Prostate gland (tissue), 2 donors: ENCODE measurements at regions not wholly inside any gene's neighbourhood (a gene's known extent, or its start where the extent isn't known, plus 50 kb on each side); places are given as distances from the start of the nearest gene placed in this dataset.

Experiments used
- DNase-seq: peaks from one replicate; pipeline ENCODE4 v3.0.0-alpha.2; 2019; ENCODE audit warnings: low spot score
- H3K27ac ChIP-seq, 2 donors: fragments of 200-600 bp; sonication (generic); 2 replicates each; pipeline ENCODE4 v1.5.1; 2017 to 2019
- H3K27me3 ChIP-seq: fragments of 200-600 bp; sonication (generic); replicated peaks from 2 replicates; pipeline ENCODE4 v1.5.1; 2019; ENCODE audit not compliant: insufficient read depth
- H3K36me3 ChIP-seq, 2 donors: fragments of 200-600 bp; sonication (generic); 1 replicate in 1 of 2; 2 replicates in 1 of 2; pipeline versions ENCODE4 v1.5.1 to v1.8.1; 2017 to 2019
- H3K4me1 ChIP-seq: fragments of 200-600 bp; sonication (generic); replicated peaks from 2 replicates; pipeline ENCODE4 v1.5.1; 2019
- H3K4me3 ChIP-seq, 2 donors: fragments of 200-600 bp; sonication (generic); 2 replicates each; pipeline ENCODE4 v1.5.1; 2017 to 2019
- H3K9me3 ChIP-seq: fragments of 200-600 bp; sonication (generic); 2 replicates; pipeline ENCODE4 v1.5.1; 2017
- POLR2A ChIP-seq: fragments of 450-650 bp; IDR thresholded peaks from one replicate; pipeline ENCODE4 v1.6.1; 2016; ENCODE audit warnings: antibody characterized with exemption, mild to moderate bottlenecking
- POLR2AphosphoS5 ChIP-seq: sonication (generic); formaldehyde crosslinking; IDR thresholded peaks from one replicate; pipeline ENCODE4 v1.6.1; 2017; ENCODE audit warnings: antibody characterized with exemption
- WGBS: methylation state at CpG from one replicate; pipeline ENCODE4 v1.1.5; 2018; 5-methylcytosine and 5-hydroxymethylcytosine counted together
- intact Hi-C: fragments of 100-400 bp; cut with DNase I; formaldehyde crosslinking; loops from one replicate; pipeline ENCODE4 v1.14.2; 2022
- TF ChIP-seq, protein P1 (sequence below), 4 experiments: fragments of 200-600 bp in 2 of 4; fragments of 450-650 bp in 2 of 4; sonication (generic) in 2 of 4; IDR thresholded peaks; 1 replicate in 3 of 4; 2 replicates in 1 of 4; pipeline ENCODE4 v1.5.1; 2016 to 2019; ENCODE audit warnings: antibody characterized with exemption in 4 of 4, mild to moderate bottlenecking in 2 of 4, moderate library complexity in 2 of 4

DNA sequence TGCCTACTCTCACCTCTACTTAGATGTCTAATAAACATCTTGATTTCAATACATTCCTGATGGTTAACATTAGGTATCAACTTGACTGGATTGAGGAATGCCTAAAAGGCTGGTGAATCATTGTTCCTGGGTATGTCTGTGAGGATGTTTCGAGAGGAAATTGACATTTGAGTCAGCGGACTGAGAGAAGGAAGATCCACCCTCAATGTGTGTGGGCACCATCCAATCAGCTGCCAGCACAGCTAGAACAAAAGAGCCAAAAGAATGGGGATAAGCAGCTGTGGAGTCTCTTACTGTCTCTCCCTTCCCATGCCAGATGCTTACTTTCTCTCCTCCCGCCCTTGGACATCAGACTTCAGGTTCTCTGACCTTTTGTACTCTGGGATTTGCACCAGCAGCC is 128.6 kb upstream of the HS3ST5 start:
- Histone ChIP-seq H3K27ac (no peak overlapping the region), H3K4me3 (no peak overlapping the region), H3K9me3 (no peaks in the 10 kb centered on the region), H3K36me3 (no peaks in the 10 kb centered on the region), H3K4me1 (no peaks in the 10 kb centered on the region), H3K27me3 (no peaks in the 10 kb centered on the region)
- intact Hi-C loops, result no loop called here
- WGBS, result 80% methylated on average over 3 of the region's 3 CpGs
- no peak for DNase-seq
- TF ChIP-seq, protein P1, sequence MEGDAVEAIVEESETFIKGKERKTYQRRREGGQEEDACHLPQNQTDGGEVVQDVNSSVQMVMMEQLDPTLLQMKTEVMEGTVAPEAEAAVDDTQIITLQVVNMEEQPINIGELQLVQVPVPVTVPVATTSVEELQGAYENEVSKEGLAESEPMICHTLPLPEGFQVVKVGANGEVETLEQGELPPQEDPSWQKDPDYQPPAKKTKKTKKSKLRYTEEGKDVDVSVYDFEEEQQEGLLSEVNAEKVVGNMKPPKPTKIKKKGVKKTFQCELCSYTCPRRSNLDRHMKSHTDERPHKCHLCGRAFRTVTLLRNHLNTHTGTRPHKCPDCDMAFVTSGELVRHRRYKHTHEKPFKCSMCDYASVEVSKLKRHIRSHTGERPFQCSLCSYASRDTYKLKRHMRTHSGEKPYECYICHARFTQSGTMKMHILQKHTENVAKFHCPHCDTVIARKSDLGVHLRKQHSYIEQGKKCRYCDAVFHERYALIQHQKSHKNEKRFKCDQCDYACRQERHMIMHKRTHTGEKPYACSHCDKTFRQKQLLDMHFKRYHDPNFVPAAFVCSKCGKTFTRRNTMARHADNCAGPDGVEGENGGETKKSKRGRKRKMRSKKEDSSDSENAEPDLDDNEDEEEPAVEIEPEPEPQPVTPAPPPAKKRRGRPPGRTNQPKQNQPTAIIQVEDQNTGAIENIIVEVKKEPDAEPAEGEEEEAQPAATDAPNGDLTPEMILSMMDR (IDR thresholded peaks at IDR 0.05), result no peak
- no peak for TF ChIP-seq POLR2AphosphoS5
- no peak for TF ChIP-seq POLR2A

DNA sequence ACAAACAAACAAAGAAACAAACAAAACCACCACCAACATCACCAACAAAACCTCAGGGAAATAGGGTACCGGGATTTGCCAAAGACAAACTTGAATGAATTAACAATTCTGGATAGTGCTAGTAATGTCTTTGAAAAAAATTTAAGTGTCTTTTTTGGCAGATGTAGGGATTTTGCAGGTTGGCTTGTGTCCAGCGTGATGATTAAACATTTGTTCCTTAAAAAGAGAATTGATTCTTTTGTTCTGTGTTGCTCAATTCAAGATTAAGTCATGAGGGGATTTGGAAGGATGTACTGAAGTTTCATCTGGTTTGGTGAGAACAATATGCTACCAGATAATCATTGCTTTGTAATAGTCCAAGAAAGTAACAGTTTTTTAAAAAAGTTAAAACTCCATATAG is 125.1 kb upstream of the HS3ST5 start:
- intact Hi-C loops, result no loop called here
- no peaks in the 10 kb centered on the region for H3K4me1 ChIP-seq
- no peaks in the 10 kb centered on the region for H3K27me3 ChIP-seq
- no peaks in the 10 kb centered on the region for H3K36me3 ChIP-seq
- H3K27ac ChIP-seq, result no peak overlapping the region
- no peak overlapping the region for H3K4me3 ChIP-seq
- no peak for DNase-seq
- no peaks in the 10 kb centered on the region for H3K9me3 ChIP-seq
- 69% methylated on average over 2 of the region's 2 CpGs for WGBS
- no peak for TF ChIP-seq POLR2A
- TF ChIP-seq POLR2AphosphoS5, result no peak
- TF ChIP-seq, protein P1 (IDR thresholded peaks at IDR 0.05), result no peak

DNA sequence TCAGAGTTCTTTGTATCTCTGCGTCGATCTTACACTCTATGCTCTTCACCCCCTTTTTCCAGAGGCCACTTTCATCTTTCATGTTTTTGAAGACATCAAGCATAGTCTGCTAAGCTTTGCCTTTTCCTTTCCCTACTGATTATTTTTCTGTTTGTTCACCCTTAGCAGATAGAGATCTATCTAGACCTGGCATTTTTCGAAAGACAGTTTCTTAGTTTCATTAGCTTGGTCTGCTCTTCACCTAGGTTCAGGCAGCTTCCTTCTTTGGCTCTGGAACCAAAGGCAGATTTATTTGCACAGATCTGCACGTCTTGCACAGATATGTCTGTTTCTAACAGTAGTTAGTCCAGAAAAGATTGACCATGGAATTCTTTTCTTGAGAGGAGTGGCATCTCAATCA is 122.7 kb upstream of the HS3ST5 start:
- Histone ChIP-seq H3K36me3 (no peaks in the 10 kb centered on the region), H3K4me3 (no peak overlapping the region), H3K9me3 (no peaks in the 10 kb centered on the region), H3K27me3 (no peaks in the 10 kb centered on the region), H3K27ac (no peak overlapping the region), H3K4me1 (no peaks in the 10 kb centered on the region)
- TF ChIP-seq POLR2AphosphoS5 (no peak), POLR2A (no peak)
- TF ChIP-seq, protein P1 (IDR thresholded peaks at IDR 0.05), result no peak
- intact Hi-C loops, result no loop called here
- DNase-seq, result no peak
- WGBS, result 65% methylated on average over 4 of the region's 4 CpGs

DNA sequence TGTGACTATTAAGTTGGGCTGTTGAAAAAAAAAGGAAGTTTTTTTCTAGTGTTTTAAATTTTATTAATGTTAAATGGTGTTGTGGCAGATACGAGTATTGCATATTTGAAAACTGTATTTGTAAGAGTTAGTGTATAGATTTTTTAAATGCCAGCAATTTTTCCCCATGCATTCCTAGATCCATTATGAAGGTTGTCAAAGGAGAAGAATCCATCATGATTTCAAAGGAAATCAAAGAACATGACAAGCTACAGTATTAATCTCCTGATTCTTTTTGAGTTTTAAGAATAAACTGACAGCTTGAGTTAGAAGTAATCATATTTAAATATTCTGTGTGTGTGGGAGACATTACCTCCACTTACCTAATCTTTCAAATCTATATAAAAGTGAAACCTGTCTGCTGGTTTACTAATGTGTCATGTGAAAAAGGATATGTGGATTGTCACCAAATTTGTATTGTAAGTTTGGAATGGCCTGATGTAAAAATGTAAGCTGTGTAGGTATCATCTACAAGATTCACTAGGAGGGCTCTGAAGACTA is 111.0 kb upstream of the HS3ST5 start:
- peaks cover 2% of the 10 kb centered on the region for H3K27me3 ChIP-seq
- no peaks in the 10 kb centered on the region for H3K4me1 ChIP-seq
- WGBS, result 88% methylated on average over 1 of the region's 1 CpG
- H3K9me3 ChIP-seq, result no peaks in the 10 kb centered on the region
- no peak overlapping the region for H3K27ac ChIP-seq
- no peak overlapping the region for H3K4me3 ChIP-seq
- no peak for TF ChIP-seq POLR2AphosphoS5
- TF ChIP-seq, protein P1 (IDR thresholded peaks at IDR 0.05), result peak in 1 of 4 experiments; percentile 26
- no peak for DNase-seq
- intact Hi-C loops, result no loop called here
- no peaks in the 10 kb centered on the region for H3K36me3 ChIP-seq

DNA sequence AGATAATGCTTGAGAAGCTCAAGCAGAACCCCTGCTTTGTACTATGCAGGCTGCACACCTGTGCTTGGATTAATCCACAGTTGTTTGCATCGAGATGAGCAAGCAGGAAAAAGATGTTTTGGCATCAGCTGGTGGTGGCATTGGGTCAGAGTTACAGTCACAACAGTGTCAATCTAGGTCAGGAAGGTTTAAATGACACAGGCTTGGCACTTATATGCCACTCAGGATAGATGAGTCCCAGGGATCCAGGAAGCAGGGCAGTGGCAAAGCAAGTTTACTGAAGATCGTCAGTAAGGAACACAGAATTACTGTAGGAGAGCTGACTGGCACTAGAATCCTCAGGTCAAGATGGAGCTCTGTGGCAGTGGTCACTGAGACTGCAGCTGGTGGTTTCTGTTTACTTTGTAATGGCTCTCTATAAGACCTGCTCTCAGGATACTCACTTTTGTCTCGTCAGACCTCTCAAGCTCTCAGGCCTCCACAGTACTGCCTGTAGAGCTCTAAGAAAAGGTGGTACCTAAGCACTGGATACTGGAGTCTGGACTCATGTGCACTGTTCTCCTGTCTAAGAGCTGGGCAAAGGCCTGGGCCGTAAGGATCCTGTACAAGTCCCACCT is 110.1 kb upstream of the HS3ST5 start:
- no peak for TF ChIP-seq POLR2A
- TF ChIP-seq, protein P1 (IDR thresholded peaks at IDR 0.05), result no peak
- TF ChIP-seq POLR2AphosphoS5, result no peak
- Histone ChIP-seq H3K27me3 (peaks cover 2% of the 10 kb centered on the region), H3K4me1 (no peaks in the 10 kb centered on the region), H3K27ac (no peak overlapping the region), H3K36me3 (no peaks in the 10 kb centered on the region), H3K9me3 (no peaks in the 10 kb centered on the region), H3K4me3 (no peak overlapping the region)
- DNase-seq, result no peak
- intact Hi-C loops, result no loop called here
- 62% methylated on average over 4 of the region's 4 CpGs for WGBS
